ENCODE measurements at regions not wholly inside any gene's neighbourhood (a gene's known extent, or its start where the extent isn't known, plus 50 kb on each side); places are given as distances from the start of the nearest gene placed in this dataset.

DNA sequence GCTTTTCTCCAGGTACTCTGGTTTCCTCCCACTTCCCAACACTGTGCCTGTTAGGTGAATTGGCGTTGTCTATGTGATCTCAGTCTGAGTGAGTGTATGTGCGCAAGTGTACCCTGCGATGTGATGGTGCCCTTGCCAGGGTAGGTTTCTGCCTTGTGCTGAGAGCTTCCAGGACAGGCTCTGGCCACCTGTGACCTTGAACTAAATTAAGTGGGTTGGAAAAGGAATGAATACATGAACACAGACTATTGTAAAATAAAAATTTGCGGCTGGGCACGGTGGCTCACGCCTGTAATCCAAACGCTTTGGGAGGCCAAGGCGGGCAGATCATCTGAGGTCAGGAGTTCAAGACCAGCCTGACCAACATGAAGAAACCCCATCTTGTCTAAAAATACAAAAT, 678.0 kb downstream of the DHX35 start:
- DNase-seq (ENCODE audit: low read depth) = no peak

DNA sequence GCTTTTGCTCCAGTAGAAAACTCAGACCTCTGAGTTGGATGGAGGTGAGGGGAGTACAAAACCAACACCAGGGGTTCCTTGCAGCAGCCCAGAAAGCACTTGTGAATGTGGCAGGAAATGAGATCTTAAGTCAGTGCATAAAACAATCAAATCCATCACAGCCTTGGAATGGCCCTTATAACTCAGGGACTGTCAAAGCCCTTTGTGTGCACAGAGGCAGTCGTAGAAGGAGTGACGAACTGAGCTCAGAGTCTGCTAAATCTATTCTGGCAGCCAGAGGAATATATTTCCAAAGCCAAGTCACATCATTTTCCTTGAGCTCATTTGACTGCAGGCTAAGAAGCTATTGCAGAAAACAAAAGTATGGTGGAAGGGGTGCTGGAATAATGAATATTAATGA, 676.6 kb downstream of the DHX35 start:
- peak; percentile 13 for DNase-seq (ENCODE audit: low read depth)

DNA sequence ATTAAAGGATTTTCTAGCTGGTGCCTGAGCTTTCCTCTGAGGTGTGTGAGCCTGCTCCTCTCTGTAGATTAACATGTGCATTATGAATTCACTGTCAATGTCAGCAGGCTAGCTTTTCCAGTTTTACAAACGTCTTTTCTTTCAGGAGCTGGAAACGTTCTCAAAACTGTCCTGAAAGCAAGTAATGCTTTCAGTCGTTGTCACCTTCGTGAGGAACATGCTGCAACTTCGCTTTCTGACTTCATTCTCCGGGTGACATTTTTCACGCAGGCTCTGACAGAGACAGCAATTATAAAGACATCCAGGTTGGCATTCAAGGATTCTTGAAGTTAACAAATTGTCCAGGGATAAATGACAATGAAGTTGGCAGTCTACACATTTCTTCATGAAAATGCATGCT, 671.5 kb downstream of the DHX35 start:
- no peak for DNase-seq (ENCODE audit: low read depth)

DNA sequence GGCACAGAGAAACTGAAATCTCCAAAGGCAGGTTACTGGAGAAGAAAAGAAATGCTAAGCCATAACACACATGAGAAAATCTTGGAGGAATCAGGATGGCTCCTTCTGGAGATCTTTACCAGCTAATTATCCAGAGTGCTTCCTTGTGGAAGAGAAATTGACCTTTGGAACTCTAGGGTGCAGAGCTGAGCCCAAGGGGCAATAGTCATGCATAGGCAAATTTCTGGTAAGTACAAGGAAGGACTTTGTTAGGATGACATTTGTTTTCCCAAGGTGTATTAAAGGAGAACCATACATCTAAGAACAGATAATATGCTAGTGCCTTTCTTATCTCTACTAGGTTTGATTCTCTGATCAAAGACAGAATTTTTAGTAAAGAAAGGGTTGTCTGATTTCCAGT, 670.6 kb downstream of the DHX35 start:
- no peak for DNase-seq (ENCODE audit: low read depth)

DNA sequence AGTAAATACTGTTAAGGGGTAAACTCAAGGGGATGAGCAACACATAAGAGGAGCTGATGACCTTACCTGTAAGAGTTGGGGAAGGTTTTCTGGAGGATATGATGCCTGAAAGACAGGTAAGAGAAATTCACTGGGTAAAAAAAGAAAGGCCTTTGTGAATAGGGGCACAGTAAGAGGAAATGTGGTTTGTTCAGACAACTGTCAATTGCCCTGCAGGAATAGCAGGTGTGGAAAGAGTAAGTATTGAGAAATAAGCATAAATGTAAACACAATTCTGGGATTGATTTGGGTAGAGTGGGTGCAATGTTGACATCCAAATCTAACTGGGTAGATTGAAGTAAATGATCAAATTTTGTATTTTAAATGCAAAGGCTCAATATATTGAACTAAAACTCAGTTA, 670.0 kb downstream of the DHX35 start:
- DNase-seq (ENCODE audit: low read depth) = no peak

DNA sequence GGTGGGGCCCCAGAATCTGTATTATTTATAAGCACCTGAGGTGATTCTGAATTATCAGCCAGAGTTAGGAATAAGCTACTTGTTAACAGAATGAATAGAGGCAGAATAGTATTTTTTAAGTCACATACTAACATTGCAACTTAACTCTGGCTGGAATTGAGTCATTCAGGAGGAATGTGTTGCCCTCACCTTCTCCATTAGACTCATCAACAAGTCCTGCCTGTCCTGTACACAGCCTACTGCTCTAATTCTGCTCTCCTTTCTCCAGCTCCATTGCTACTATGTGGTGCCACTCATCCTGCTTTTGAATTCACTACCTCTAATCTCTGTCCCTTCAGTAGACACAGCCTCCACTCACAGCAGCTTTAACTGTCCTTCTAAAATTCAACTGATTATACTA, 669.4 kb downstream of the DHX35 start:
- DNase-seq (ENCODE audit: low read depth) = peak; percentile 84

DNA sequence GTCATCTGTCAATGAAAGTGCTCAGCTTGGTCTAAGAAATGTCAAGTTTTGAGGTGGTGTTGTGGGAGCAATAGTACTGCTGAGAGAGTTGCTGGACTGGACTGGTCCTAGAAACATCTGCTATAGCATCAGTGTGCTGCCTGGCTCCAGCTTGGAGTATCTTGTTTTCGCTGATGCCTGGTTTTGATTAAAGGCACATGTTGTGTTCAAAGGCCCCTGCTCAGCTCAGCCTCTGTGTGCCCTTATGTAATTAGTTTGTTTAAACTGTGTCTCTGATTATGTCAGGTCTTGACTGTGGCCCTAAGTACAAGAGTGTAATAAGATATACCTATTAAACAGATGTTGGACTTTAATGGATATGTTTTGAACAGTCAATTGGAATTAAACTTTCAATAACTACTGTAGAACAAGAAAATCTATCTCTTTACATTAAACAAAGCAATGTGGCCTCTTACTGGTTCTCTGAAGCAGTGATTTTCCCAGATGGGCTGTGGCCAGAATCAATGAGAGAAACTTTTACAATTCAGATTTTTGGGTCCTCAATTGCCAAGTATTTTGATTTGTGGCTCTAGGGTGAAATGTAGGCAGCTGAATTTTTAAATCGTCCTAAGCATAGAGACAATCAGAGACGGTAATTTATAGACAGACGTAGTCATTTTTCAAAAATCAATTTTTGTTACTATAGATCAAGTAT, 668.2 kb downstream of the DHX35 start:
- no peak for DNase-seq (ENCODE audit: low read depth)

DNA sequence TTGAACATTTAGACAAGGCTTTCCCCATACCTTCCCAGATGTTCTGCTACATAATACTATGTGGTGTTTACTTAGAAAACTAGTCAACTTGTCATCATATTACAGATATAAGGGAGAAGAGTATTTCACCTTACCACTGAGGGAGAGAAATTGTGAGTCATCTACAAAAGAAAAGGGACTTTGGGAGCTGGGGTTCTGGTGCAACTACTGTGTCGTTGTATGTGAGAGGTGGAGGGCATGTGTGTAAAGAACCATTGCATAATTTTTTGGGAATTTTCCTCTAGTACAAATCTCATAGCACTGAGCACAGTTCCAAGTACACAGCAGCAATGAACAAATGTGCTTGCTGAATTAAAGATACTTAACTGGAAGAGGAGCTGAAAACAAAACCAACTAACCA, 665.6 kb downstream of the DHX35 start:
- DNase-seq (ENCODE audit: low read depth) = no peak

DNA sequence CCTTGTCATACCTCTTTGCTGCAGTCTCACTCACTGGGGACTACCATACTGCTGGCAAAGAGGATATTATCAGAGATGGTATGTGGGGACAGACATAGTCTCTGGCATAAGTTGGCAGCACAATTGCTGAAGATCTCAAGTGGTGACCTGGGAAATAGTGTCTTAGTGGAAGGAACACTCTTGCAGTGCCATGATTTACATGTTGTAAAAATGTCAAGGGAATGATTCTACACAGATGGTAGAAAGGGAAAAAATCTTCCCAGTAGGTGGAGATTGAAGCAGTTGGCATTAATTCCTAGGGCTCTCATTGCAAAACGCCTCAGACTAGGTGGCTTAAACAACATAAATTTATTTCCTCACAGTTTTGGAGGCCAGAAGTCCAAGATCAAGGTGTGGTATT, 662.2 kb downstream of the DHX35 start:
- no peak for DNase-seq (ENCODE audit: low read depth)

DNA sequence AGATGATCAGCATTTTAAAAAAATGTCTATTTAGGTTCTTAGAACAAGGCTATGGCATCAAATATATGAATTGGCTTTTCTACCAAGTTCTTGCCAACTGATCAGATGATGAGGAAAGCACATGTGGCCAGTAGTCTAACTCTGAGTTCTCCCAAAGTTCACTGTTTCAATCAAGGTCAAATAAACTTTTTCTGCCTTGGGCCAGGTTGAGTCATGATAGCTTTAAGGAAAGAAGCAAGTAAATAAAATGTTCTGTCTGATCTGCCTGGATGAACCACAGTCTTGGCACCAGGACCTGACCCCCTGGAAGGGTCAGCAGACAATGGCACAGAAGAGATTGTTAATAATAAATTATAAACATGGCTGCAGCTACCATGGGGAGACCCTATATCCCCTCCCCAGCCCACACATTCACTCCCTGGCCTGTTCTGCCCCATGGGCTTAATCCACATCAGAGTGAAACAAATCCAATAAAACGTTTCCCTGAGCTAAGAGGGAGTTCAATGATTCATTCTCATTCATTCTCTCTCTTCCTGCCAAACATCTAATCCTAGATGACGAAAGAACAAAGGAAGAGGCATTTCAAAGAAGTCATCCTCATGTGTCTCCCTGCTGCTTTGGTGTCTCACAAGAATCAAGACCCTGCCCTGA, 661.6 kb downstream of the DHX35 start:
- peak; percentile 98 for DNase-seq (ENCODE audit: low read depth)

DNA sequence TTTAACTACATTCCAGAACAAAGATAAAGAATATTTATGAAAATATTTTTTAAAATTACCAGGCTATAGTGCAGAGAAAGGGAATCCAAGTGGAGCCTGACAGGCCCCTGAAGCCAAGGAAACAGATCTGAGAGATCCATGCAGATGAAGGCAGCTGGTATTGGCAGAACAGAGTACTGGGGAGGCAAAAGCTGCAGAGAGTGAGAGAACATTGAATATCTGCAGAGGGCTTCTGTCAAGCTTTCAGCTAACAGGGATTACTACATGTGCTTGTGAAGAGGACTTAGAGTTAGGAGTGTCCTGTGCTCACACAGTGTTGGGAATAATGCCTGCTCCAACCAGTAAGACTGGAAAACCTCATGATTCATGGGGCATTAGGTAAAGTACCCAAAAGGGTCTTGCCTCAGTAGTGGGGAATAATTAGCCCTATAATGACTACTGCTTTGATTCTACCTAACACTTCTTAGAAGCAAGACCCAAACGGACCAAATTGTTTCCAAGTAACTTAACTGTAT, 657.2 kb downstream of the DHX35 start:
- DNase-seq (ENCODE audit: low read depth) = no peak

DNA sequence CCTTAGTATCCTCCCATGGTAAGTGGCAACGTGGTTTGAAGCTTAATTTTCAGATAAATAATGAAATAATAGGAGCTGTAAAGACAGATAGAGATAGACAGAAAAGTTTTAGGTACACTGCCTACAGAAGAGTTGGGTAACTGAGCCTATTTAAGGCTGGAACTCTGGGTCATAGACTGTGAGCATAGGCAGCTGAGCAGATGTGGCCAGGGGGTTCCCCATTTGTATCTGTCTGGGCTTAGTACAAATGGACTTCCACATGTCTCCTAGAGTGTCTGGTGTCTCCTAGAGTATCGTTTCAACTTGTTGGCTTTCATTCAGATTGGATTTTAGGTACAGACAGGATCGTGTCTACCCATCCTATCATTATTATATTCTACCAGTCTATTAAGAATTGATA, 649.8 kb downstream of the DHX35 start:
- DNase-seq (ENCODE audit: low read depth) = no peak

DNA sequence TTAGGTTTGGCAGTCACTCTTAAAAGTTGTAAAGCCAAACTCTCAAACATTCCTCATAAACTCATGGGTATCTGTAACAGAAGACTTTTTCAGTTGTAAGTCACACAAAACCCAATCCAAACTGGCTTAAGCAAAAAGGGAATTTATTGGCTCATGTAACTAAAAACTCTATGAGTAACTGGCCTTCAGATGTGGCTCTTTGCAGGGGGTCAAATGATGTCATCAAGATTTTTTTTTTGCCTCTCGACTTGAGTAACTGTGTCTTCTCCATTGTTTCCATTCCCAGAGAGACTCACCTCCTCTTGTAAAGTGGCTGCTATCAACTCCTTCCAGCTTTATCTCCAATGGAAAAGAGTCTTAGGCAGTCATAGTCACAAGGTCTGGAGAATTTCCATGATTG, 645.0 kb downstream of the DHX35 start:
- DNase-seq (ENCODE audit: low read depth) = peak; percentile 98

DNA sequence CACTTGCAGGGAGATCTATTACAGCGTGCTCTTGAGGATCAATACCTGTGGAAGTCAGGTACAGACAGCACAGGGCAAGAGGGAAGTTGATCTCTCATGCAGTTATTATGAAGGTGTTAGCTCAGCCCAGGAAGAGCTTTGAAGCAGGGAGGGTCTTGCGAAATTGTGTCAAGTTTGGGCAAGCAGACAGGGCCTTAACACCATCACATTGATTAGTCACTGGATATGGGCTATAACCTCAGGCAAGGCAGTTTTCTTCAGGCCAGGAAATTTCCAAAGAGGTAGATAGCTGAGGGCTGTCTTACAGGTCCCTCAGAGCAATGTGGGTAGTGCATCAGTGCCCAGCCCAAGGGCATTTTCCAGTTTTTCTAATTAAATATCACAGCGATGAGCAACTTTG, 643.8 kb downstream of the DHX35 start:
- DNase-seq (ENCODE audit: low read depth) = peak; percentile 87

DNA sequence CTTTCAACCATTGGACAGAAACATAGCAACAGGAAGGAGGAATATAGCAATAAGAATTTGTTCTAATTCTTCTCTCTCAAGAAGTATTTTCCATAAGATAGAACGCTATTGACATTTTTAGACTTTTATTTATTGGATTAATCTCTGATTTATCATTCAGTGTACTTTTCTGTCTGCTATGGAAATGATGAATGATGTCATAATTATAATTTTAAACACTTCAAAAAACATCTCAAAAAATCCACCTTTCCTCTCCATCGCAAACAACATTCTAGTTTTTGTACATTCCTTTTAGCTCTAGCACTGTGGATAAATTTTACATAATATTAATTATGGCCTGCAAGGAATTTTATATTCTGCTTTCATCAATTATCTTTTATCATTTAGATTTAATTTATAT, 643.2 kb downstream of the DHX35 start:
- no peak for DNase-seq (ENCODE audit: low read depth)

DNA sequence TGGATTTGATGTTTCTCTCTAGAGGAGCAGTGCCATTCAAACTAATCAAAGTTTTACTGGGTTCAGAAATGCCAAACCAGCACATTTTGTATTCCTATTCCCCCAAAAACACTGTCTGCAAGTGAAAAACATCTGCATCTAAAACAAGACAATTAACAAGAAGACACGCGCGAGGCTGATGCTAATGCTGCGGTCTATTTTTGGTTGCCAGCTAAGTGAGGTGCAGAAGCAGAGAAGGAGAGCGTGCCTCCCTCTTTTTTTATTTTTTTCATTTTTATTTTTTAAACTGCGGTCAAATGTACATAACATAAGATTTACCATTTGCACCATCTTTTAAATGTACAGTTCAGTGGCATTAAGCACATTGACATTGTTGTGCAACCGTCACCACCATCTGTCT, 641.1 kb downstream of the DHX35 start:
- DNase-seq (ENCODE audit: low read depth) = no peak

DNA sequence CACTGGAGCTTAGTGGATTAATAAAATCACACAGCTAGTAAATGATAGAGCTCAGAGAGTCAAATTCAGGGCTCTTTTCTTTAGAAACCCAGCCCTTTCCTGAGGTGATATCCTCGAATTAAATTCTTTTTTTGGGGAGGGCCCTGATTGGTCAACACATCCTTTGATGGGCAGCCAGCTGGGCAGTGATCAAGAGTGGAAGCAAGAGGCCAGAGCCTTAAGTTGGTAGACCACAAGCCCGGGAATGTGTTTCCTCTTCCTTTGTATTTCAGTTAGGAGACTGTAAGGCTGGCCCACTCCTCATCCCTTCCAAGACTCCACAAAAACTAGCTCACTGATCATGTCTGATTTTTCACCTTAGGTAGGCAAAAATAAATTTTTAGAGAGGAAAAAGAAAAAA, 640.5 kb downstream of the DHX35 start:
- DNase-seq (ENCODE audit: low read depth) = no peak

DNA sequence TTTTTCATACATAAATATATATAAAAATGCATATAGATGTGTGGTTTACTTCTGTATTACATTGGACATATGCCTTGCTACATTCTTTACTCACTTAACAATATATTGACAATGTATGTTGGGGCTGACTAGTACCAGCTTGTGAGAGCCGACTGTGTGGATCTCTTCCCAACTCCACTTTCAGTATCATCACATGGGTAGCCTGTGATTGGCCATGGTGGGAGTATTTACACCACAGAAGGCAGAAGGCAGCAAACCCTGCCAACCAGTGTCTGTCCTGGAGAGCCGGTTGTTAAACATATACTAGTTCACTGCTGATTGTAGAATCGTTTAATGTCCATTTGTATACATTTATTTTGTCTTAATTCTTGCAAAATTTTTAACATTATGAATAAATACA, 638.7 kb downstream of the DHX35 start:
- DNase-seq (ENCODE audit: low read depth) = no peak

DNA sequence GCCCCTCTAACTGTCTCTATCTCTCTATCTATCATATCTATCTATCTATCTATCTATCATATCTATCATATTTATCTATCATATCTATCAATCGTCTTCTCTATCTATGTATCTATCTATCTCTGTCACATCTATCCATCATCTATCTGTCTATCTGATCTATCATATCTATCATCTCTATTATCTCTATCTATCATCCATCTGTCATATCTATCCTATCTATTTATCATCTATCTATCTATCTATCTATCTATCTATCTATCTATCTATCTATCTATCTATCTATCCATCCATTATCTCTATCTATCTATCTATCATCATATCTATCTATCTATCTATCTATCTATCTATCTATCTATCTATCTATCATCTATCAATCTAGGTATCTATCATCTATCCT, 638.0 kb downstream of the DHX35 start:
- no peak for DNase-seq (ENCODE audit: low read depth)

DNA sequence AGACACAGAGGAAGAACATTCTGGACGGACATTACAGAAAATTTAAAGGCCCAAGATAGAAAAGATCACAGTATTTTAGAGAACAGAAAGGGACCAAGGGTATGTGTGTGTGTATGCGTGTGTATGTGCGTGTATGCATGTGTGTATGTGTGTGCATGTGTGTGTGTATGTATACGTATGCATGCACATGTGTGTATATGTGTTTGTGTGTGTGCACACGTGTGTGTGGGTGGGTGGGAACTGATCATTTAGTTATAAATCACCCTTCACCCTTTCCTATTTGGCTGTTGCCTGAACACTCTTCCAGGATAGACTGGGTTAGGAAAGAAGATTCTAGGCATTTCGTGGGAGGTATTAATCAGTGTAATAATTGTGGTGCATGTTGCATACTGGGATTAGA, 634.4 kb downstream of the DHX35 start:
- DNase-seq (ENCODE audit: low read depth) = no peak

DNA sequence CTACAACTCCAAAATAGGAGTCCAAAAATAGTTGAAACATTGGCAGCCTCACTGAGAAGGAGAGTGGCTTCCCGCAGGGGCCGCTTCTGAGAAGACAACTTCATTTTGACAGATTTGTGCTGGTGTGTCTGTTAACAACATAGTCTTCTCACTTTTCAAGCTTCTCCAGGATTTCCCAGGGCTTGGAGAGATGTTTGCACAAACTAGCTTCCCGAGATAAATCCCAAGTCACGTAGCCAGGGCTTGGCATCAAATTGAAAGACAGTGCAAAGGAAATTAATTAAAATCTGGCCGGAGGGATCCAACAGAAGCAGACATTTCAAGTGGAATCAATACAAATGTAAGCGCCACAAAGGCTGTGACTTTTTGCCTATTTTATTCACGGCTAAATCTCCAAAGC, 630.2 kb downstream of the DHX35 start:
- DNase-seq (ENCODE audit: low read depth) = no peak

DNA sequence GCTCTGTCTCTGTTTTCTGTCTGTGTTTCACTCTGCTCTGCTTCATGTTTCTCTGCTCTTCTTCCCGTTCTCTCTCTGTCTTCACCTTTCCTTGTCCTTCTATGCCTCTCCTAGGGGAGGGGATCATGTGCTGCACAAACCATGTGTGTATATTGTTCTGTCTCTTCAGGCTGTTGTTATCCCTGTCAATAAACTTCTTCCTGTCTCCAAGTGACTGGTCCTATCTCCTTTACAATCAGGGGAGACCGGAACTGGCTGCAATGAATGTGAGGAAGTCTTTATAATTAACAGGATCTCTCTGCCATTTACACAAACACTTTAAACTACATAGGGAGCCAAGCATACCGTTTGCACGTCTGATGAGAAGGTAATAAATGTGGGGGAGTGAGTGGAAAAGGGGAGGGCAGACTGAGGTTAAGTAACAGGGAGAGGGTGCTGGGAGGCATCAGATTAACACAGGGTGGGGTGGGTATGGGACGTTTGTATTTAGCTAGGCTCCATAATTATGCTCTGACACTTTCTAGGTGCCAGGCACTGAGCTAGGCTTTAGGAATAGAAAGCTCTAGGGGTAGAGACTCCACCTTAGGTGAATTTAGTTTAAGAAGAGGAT, 626.1 kb downstream of the DHX35 start:
- peak; percentile 27 for DNase-seq (ENCODE audit: low read depth)

DNA sequence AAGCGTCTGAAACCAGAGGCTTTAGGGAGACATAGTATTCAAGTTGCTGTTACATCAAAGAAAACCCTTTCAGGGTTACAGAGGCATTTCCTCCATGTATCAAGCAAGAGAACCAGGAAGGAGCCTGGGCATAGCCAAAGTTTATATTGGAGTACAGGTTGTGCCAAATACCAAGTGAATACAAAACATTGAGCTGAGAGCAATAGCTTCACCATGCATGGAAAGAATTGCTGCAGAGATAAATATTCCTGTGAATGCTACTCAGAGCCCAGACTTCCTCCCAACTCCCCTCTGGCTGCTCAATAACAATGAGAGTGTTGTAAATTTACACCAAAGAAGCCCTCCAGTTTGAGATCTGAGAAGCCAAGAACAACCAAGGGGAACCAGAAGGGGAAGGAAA, 618.9 kb downstream of the DHX35 start:
- no peak for DNase-seq (ENCODE audit: low read depth)
